Body of pancreas (tissue), 4 donors: ENCODE measurements at regions not wholly inside any gene's neighbourhood (a gene's known extent, or its start where the extent isn't known, plus 50 kb on each side); places are given as distances from the start of the nearest gene placed in this dataset.

Source experiments
- ATAC-seq: fragments of 150-250 bp; one replicate; pipeline ENCODE4 v1.9.1; 2016
- DNase-seq, 4 donors: peaks; one replicate each; pipeline ENCODE4 v3.0.0-alpha.2; 2019
- H3K27ac ChIP-seq, 4 donors: fragments of 200-600 bp; sonication (generic); 1 replicate in 3 of 4; 2 replicates in 1 of 4; pipeline versions ENCODE4 v1.5.1 to v1.6.1; 2016 to 2019; ENCODE audit warnings: mild to moderate bottlenecking in 1 of 4, mixed read lengths in 1 of 4, moderate library complexity in 1 of 4
- H3K27me3 ChIP-seq, 2 donors: fragments of 200-600 bp; sonication (generic); one replicate each; pipeline ENCODE4 v1.6.0; 2016; ENCODE audit warnings: mild to moderate bottlenecking in 1 of 2
- H3K36me3 ChIP-seq, 2 donors: fragments of 200-600 bp; sonication (generic); replicated peaks in 1 of 2; 2 replicates each; pipeline ENCODE4 v1.5.1; 2016; ENCODE audit warnings: low read depth in 2 of 2; ENCODE audit not compliant: insufficient read depth in 1 of 2
- H3K4me1 ChIP-seq: fragments of 200-600 bp; sonication (generic); one replicate; pipeline ENCODE4 v1.6.0; 2016
- H3K4me3 ChIP-seq, 2 donors: fragments of 200-600 bp; sonication (generic); 1 replicate in 1 of 2; 2 replicates in 1 of 2; pipeline ENCODE4 v1.5.1; 2016 to 2019
- H3K9me3 ChIP-seq, 3 donors: fragments of 200-600 bp; sonication (generic); 1 replicate in 2 of 3; 2 replicates in 1 of 3; pipeline ENCODE4 v1.5.1; 2016
- CTCF ChIP-seq, 7 experiments: fragments of 450-650 bp in 4 of 7; fragments of 200-600 bp in 3 of 7; sonication (generic) in 3 of 7; IDR thresholded peaks; one replicate each; pipeline ENCODE4 v1.5.1; 2016 to 2019; ENCODE audit warnings: antibody characterized with exemption in 7 of 7
- POLR2A ChIP-seq, 3 donors: fragments of 450-650 bp; IDR thresholded peaks; one replicate each; pipeline ENCODE4 v1.6.1; 2016; ENCODE audit warnings: antibody characterized with exemption in 3 of 3, mild to moderate bottlenecking in 2 of 3
- WGBS, 2 donors: methylation state at CpG; one replicate each; pipeline ENCODE4 v1.1.5; 2017; 5-methylcytosine and 5-hydroxymethylcytosine counted together
- intact Hi-C: fragments of 100-400 bp; cut with DNase I; formaldehyde crosslinking; loops from one replicate; pipeline ENCODE4 v1.15.1; 2023

- intact Hi-C loops, result no loop called here
- Histone ChIP-seq H3K9me3 (no peaks in the 10 kb centered on the region), H3K4me1 (no peaks in the 10 kb centered on the region), H3K4me3 (no peak overlapping the region), H3K36me3 (no peaks in the 10 kb centered on the region), H3K27ac (no peak overlapping the region), H3K27me3 (no peaks in the 10 kb centered on the region)
- no peak for DNase-seq
- WGBS, 2 donors, result 65 to 77% methylated on average over 2 of the region's 2 CpGs
- ATAC-seq, result no peak
- TF ChIP-seq POLR2A (IDR thresholded peaks at IDR 0.05) (no peak), CTCF (IDR thresholded peaks at IDR 0.05) (no peak)
Observed at GRCh38 chr4:60019180-60019579, 1180.9 kb upstream of the ADGRL3 start.

- ATAC-seq (no peak), DNase-seq (no peak)
- Histone ChIP-seq H3K9me3 (no peaks in the 10 kb centered on the region), H3K27me3 (no peaks in the 10 kb centered on the region), H3K36me3 (no peaks in the 10 kb centered on the region), H3K4me1 (no peaks in the 10 kb centered on the region), H3K27ac (no peak overlapping the region), H3K4me3 (no peak overlapping the region)
- 10 to 22% methylated on average over 1 of the region's 1 CpG for WGBS, 2 donors
- TF ChIP-seq CTCF (IDR thresholded peaks at IDR 0.05) (no peak), POLR2A (IDR thresholded peaks at IDR 0.05) (no peak)
- intact Hi-C loops, result no loop called here
Observed at GRCh38 chr4:60019946-60020345, 1180.2 kb upstream of the ADGRL3 start.

- H3K4me3 ChIP-seq, result no peak overlapping the region
- 65 to 70% methylated on average over 4 of the region's 4 CpGs for WGBS, 2 donors
- ATAC-seq (no peak), DNase-seq (no peak)
- H3K9me3 ChIP-seq, result no peaks in the 10 kb centered on the region
- TF ChIP-seq CTCF (IDR thresholded peaks at IDR 0.05) (no peak), POLR2A (IDR thresholded peaks at IDR 0.05) (no peak)
- H3K27ac ChIP-seq, result no peak overlapping the region
- no peaks in the 10 kb centered on the region for H3K36me3 ChIP-seq
- intact Hi-C loops, result no loop called here
- no peaks in the 10 kb centered on the region for H3K4me1 ChIP-seq
- H3K27me3 ChIP-seq, result no peaks in the 10 kb centered on the region
Observed at GRCh38 chr4:60020389-60020788, 1179.7 kb upstream of the ADGRL3 start.

GRCh38 chr4:60033826-60034225 is 1166.3 kb upstream of the ADGRL3 start:
- DNase-seq, result no peak
- WGBS, 2 donors, result 56 to 68% methylated on average over 3 to 6 of the region's 6 CpGs
- H3K4me1 ChIP-seq, result no peaks in the 10 kb centered on the region
- intact Hi-C loops, result no loop called here
- no peak overlapping the region for H3K27ac ChIP-seq
- TF ChIP-seq CTCF (IDR thresholded peaks at IDR 0.05) (no peak), POLR2A (IDR thresholded peaks at IDR 0.05) (no peak)
- no peaks in the 10 kb centered on the region for H3K27me3 ChIP-seq
- H3K36me3 ChIP-seq, result no peaks in the 10 kb centered on the region
- ATAC-seq, result no peak
- no peak overlapping the region for H3K4me3 ChIP-seq
- H3K9me3 ChIP-seq, result no peaks in the 10 kb centered on the region

- TF ChIP-seq CTCF (IDR thresholded peaks at IDR 0.05), result no peak
- TF ChIP-seq POLR2A (IDR thresholded peaks at IDR 0.05), result no peak
- Histone ChIP-seq H3K4me1 (no peaks in the 10 kb centered on the region), H3K4me3 (no peak overlapping the region), H3K27me3 (no peaks in the 10 kb centered on the region), H3K36me3 (no peaks in the 10 kb centered on the region), H3K27ac (no peak overlapping the region), H3K9me3 (no peaks in the 10 kb centered on the region)
- intact Hi-C loops, result no loop called here
- DNase-seq, result no peak
- no peak for ATAC-seq
- 29 to 44% methylated on average over 5 to 6 of the region's 6 CpGs for WGBS, 2 donors
Observed at GRCh38 chr4:60034361-60034760, 1165.8 kb upstream of the ADGRL3 start.
